ELR (cell line): ENCODE measurements at regions not wholly inside any gene's neighbourhood (a gene's known extent, or its start where the extent isn't known, plus 50 kb on each side); places are given as distances from the start of the nearest gene placed in this dataset.
A peak's percentile ranks its signal among the peaks of the same experiment; 100 is the strongest.

Experiments used
- DNase-seq: peaks from one replicate; pipeline ENCODE4 v3.0.0-alpha.2; 2015; ENCODE audit warnings: low read depth

DNA sequence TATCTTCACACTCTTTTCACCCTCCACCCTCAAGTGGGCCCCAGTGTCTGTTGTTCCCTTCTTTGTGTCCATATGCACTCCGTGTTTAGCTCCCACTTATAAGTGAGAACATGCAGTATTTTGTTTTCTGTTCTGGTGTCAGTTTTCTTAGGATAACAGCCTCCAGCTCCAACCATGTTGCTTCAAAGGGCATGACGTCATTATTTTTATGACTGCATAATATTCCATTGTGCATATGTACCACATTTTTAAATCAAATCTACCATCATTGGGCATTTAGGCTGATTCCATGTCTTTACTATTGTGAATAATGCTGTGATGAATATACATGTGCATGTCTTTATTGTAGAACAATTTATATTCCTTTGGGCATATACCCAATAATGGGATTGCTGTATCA, 140.3 kb downstream of the LYPLAL1 start:
- no peak for DNase-seq

DNA sequence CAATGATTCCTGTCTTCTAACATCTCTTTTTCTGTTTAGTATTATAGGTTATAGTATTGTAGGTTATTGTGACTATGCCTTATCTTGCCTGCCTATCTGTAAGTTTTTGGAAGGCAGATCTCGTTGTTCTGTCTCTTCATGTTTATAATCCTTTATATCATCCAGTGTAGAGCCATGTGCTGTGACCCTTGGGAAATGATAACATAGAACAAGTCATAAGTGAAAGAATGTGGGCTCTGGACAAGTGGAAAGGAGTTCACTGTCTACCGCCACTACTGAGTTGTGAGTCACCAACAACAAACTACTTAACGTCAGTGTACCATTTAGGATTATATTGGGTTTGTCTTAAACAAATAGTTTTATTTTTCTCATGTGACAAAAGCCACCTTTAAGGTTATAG, 139.3 kb downstream of the LYPLAL1 start:
- DNase-seq, result peak; percentile 78

DNA sequence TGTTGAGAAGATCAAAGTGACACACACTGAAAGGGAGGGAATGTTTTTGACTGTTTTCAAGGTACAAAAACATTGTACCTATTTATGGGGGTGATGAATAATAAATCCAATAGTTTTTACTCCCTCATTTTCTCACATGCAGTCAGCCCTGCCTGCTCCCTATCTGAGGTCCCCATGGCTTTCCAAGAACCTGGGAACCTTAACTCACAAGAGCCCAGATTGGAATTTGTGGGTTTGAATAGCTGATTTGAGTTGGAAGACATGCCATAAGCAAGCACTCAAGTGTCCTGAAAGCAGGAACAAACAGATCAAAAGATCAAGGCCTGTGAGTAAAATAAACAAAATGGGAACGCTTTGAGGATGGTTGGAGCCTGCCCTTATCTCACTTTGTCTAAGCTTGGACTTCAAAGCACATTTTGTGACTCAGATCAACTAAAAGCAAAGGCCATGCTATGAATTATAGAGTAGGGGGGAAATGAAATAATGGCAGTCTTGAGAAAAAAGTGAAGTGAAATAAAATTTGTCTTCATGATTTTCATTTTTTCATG, 136.6 kb downstream of the LYPLAL1 start:
- no peak for DNase-seq

DNA sequence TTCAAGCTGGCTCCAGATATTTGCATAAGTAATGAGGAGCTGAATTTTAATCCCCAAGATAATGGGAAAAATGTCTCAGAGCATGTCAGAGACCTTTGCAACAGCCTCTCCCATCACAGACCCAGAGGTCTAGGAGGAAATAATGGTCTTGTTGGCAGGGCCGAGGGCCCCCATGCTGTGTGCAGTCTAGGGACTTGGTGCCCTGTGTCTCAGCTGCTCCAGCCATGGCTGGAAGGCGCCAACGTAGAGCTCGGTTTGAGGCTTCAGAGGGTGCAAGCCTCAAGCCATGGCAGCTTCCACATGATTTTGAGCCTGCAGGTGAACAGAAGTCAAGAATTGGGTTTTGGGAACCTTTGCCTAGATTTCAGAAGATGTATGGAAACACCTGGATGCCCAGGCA, 134.7 kb downstream of the LYPLAL1 start:
- no peak for DNase-seq

DNA sequence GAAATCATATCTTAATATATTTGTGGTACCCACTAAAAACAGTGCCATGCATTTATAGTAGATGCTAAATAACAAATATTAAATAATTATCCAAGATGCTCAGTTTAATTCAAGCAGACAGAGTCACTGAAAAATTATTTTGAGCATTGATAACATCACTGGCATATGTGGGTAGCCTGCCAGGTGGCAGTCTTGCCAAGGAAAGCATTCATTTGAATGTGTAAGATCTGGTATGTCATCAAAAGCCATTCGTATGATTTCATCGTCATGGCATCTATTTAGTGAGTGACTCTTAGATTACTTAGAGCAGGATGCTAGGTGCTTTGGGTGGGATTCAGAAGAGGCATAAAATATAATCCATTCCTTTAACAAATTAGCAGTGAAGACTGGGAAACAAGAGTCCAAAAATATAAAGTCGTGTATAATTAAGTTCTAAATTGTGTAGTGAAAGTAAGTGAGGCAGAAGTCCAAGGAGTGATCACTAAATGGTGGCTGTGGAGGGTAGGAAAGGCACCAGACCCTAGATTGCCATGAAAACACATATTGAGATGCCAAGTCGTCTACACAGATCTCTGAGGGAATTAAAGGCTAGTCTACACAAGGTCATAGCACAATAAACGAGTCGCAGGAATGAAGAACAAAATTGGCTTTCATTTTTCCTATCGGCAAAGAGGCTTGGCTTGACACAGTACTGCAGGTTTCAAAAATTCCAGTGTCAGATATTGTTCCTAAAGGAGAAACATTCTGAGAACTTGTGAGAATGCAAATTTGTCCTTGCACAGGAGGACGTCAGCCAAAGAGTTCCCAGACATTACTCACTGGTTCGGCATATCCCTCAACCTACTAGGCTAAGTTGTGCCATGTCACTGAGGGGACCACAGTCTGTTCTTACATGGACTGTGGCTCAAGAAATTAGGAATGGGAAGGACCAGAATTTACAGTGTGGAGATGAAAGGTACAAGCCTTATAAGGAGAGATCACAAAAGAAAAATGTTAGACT, 130.8 kb downstream of the LYPLAL1 start:
- peak; percentile 84 for DNase-seq

DNA sequence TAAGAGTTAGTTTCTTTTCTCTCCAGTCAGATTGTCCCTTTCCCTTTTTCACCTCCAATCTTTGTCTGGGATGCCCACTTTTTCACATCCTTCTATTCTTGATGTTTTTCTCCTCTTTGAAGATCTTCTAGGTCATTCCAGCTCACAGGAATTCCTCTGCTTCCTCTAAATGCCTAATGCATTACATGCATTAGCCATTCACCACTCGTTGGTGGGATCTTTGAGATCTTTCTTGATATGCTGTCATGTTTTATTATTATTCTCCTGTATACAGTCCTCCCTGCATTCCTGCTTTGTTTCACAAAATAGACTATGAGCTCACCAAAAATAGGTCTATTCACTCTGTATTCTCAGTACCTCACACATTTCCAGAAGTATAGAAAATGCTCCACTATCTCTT, 129.0 kb downstream of the LYPLAL1 start:
- DNase-seq, result peak; percentile 47

DNA sequence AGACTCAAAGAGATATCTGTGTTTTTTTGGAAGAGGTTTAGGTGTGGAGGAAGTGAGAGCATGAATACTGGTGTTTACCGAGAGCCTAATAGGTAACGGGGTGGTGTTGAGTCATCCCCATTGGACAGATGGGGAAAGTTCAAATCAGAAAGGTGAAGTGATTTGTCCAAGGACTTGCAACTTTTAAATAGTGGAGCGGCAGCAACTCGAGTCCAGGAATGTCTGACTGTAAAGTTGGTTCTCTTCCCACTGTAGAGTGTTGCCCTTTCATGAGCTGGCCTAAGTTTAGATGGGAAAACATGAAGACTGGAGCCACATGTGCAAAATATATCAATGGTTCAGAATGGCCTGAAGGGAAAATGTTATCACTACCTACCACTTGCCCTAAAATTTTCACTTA, 125.7 kb downstream of the LYPLAL1 start:
- no peak for DNase-seq

DNA sequence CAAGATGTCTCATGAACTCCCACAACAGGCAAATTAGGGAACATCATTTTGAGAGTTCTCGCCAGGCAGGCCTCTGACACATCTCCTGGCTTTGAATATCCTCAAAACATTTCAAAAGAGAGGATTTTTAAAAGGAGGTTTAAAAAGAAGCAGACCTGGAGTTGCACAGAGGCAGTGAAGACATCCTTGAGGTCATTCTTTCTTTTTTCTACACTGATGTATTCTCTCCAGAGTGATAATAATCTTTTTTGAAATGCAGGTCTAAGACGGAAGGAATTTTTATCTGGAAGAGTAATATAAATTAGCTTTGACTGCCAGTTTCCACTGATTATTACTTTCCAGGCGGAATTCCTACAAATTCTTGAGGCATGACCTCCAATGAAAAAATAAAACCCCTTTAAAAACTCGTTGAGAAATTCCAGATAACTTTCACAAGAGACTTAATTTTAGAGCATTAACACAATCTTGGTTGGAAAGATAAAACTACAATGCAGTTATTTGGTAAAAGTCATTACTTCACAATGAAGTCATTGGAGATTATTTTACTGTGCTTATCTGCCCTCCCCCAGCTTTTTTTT, 125.0 kb downstream of the LYPLAL1 start:
- no peak for DNase-seq

DNA sequence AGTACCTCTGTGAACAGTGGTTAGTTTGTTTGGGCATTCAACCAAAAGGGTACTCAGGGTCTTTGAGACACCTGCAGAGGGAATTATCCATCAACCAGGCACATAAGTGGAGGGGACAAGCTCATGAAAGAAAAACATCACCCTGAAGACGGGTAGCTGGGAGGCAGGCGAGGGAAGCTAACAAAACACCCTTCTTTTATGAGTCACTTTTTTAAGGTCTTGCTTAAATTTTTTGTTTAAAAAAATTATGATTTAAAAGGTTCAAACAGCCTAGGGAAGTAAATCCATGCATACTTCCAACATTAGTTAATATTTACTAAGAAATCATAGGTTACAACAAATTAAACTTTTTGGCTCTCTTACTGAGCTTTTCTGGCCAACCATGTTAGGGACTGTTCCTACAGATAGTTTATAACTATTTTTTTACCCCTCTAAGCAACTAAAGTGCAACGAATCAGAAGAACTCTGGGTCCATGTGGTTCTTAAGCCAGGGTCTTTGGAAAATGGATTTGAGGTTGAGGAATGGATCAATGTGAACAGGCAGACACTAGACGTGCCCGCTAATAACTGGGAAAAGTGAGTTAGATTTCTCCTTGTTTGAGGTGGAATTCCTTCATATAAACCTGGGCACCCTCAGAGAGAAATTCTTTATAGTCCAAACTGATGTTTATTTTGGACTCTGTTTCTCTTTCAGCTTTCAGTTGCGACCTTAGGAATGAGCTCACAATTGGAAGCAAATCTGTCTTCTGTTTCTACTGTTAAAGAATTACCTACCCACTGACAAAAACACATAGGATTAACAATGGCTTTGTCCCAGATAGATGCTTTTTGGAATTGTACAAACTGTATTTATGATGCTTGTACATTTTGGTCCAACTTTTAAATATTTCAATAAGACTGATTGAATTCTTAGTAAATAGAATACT, 123.0 kb downstream of the LYPLAL1 start:
- DNase-seq, result no peak

DNA sequence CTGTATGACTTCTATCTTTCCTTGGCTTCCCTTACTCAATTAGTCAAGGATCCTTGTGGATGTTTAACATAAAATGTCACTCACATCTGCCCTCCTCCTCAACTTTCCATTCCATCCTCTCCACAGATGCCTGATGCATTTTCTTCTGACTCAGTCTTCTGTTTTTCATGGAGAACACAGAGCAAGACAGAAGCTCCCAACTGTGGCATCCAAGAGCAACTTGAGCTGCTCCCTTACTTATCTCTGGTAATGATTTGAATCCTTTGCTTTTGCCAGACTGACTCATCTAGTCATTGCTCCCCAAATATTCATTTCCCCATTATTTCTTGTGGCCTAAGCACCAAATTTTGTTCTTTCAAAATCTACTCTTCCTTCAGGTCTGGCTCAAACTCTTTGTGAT, 120.6 kb downstream of the LYPLAL1 start:
- no peak for DNase-seq

DNA sequence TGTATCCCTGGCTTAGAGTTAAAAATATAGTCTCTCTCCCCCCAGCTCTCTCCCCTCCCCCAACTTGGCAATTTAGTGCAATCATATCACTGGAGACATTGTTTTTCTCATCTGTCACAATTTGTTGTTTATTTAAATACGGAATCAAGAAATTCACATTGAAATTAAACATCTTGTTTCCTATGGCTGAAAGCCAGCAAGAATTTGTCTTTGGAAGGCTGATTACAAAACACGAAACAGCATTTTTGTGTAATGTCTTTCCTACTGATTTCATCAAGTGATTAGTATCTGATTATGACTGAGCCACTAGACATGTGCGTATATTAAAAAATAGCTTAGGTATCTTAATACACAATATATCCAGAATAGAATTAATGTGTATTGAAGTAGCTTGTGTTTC, 119.7 kb downstream of the LYPLAL1 start:
- no peak for DNase-seq

DNA sequence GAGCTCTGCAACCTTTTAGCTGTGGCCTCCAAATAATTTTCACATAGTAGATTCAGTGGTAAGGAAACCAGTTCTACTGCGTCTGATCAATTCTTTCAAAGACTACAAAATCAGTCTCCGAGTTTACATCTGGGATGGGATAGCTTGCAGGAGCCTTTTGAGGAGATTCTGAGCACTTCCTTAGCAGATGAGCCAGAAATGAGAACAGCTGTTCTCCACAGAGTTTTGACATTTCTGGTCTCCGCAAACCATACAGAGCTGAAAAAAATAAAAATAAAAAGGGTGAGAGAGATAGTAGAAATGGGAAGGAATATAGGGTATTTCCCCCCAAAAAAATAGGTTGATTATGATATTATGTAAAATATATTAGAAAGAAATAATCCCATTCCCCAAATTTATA, 119.3 kb downstream of the LYPLAL1 start:
- no peak for DNase-seq

DNA sequence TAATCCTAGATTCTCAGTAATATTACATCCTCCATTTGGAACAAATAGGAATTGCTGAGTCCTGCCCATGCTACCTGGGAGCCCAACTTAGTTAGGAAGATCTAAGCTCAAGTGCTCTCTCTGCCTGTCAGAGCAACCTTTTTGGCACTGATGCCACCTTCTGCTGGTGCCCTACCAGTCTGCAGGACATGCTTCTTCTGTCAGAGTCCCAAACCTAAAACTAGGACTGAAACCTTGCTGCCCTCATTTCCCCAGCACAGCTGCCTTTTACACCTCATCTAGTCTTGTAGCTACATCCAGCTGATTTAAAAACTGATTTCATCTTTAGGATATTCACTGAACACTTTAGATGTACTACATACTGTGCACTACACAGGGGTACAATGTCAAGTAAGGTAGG, 118.7 kb downstream of the LYPLAL1 start:
- DNase-seq, result no peak

DNA sequence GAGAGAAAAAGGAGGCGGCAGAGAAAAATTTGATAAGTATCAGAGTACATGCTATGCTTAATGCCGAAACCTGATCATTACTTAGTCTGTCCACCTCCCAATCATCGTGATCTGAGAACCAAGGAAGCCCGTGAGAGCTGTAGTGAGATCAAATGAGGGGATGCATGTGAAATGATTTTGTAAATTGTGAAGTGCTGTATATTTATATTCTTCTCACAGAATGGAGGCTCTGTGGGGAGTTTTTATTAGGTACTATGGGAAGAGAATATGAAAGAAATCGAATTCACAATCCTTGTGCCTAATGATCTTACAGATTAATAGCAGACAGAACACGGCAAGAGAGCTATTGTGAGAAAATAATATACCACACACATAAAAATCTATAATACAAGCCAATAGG, 115.5 kb downstream of the LYPLAL1 start:
- DNase-seq, result no peak

DNA sequence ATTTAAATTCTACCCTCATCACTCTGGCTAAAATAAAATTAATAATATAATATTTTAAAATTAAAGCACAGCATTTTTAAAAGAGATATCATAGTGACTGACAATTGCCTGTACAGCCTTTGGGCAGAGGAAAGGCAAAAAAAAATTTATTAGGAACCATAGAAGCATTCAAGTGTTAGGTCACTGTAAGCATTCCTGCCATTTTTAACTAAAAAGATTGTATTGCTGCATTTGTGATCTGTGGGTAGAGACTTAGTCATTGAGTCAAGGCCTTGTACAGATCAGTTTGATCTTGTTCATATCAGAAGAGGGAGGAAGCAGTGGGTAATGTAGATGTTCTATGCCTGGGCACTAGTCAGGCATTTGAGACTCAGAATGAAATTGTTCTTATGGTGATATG, 109.9 kb downstream of the LYPLAL1 start:
- DNase-seq, result no peak

DNA sequence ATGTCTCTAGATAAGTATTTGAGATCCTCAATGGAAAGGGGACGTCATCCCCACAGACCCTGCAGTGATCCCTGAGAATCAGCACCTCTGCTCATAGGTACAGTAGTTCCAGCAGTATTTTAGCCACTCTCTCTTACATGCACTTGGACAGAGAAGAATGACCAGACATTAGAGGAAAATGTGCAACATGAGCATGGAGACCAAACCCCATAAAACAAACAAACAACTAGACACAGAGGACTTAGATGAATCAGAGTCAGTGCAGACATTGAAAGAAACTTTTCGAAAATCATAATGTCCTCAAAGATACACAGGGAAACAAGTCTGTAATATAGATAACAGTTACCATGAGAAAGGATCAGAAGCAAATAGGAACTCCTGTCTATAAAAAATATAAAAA, 108.2 kb downstream of the LYPLAL1 start:
- no peak for DNase-seq

DNA sequence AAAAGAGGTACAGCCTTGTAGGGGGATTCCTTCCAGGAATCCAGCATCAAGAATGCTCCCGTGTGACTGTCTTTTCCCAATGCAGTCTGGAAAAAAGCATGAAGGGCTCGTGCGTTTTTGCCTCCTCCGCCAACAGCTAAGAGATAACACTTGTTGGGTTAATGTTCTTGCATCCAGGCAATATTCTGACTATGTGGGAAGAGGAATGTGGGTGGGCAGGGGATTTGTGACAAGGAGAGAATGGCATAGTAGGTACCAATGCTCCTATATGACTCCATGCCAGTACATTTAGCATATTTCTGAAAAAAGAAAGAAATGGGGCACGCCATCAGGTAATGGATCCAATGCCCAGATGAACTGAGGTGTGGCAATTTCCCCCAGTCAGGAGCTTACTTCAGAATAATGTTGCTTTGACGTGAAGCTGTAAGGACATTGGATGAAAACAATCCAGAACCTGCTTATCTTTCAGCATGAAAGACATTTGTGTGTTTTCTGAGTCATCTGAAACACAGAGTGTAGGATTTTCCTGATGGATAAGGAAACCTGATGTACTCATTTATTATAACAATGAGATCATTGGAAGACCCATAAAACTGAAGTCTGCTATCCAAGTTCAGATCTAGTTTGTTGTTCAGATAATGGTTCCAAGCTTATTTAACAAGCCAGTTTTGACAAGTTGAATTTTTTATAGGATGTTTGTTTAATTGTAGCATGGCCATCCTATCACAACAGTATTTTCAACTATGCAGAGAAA, 105.5 kb downstream of the LYPLAL1 start:
- peak; percentile 9 for DNase-seq

DNA sequence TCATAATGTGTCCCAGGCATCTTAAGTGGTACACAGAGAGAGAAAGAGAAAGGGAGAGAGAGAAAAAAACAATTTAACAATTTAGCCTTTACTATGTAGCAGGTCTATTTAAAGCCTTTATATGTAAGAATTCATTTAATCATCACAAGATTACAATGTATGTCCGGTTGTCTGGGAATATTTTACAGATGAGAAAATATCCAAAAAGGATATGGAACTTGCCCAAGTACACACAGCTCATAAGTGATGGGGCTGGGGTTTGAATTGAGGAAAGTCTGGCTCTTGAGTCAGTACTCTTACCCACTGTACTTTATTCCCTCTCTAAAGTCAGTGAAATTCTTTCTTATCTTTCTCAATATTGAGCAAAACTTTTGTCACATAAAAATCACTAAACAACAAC, 104.6 kb downstream of the LYPLAL1 start:
- DNase-seq, result no peak

DNA sequence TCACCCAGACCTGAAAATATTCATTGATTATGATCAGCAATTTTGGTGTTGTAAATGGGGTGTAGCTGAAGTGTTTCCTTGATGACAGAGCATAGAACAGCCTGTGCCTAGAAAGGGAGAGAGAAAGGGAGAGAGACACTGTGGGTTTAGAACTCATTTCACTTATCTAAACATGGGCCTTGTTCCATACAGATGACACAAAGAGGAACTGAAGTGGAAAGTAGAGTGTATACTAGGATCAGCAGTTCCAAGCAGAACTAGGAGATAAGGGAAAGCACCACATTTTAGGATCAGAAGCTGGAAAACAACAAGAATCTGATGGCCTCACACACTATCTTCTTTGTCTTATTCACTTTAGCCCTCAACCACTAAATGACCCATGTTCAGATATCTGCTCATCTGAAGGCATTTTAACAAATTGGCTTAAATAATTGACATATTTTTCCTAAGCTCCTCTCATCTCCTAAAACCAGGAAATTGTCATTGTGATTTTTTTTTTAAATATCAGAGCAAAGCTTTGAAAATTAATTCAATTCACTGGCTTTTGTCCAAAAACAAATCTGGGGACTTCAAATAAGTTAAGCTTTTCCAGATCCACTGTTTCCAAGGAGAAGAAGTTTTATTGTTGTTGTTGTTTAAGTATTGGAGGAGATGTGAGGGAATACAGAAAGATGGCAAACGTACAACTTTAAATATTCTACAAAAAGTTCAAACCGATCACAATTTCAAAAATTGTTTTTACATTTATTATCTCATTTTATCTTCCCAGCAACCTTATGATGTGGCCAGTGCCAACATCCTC, 103.8 kb downstream of the LYPLAL1 start:
- no peak for DNase-seq

DNA sequence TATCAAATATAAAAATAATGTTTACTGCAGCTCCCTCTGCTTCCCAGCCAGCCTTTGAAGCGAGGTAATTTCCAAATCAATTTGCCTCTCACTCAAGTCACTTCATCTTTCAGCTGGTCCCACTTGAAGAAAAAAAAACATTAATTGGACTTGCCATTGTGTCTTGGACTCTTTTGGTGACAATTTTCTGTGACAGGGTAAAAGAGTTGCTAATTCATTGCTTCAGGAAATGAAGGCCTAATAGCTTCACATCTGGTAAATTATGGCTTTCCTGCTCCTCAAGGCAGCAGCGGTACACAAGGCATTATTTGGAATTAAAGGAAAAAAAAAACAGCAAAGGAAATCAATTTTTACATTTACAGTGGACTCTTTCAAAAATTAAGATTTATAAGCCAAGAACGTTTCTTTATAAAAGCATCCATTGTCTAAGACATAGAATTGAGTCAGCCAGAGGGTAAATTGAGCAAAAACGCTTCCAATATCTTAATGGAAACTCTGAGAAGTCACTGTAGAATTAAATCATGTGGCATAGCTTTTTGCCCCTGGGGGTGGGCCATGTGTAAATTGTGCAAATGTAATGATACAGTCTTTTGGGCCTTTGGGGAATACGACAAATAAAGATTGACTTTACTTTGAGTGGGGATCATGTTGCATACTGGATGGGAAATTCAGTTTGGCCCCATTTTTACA, 102.5 kb downstream of the LYPLAL1 start:
- no peak for DNase-seq
